Kidney tubule cell (primary cell): ENCODE measurements at regions not wholly inside any gene's neighbourhood (a gene's known extent, or its start where the extent isn't known, plus 50 kb on each side); places are given as distances from the start of the nearest gene placed in this dataset.

Experiments
- DNase-seq: peaks from one replicate; pipeline ENCODE4 v3.0.0-alpha.2; 2018; ENCODE audit warnings: low spot score

DNA sequence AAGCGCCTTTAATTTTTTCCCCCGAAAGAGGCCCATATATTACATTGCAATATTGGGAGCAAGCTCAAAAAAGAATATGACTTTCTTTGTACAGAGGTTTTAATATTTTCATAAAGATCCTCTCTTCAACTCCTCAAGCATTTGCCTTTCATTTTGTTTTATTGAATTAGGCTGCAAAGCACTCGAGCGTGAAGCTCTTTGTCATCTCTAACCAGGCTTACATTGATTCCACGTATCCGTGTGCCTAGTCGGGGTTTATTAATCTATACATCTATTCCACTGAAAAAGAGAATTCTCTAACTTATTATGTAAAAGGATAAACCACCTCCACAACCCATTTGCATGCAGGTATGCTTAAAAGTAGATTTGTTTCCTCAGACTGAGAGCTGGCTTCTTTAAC is 234.8 kb upstream of the TMPO start:
- DNase-seq: no peak

DNA sequence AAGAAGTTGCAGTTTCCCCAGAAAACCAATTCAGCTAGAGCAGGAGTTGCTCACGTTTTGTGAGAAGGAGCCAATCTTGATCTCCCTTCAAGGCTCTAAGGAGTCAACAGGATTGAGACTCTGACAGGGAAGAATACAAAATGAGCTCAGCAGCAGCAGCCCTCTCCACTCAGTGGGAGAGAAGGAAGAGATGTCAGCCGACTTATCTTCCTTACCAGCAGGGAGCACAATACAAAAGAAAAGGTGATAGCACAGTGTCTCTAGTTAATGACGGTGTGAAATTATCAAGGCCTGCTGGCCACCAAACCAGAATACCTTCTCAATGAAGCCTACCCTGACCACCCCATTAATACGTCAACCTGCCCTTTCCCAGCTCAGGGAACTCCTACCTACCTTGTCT is 223.6 kb upstream of the TMPO start:
- no peak for DNase-seq

DNA sequence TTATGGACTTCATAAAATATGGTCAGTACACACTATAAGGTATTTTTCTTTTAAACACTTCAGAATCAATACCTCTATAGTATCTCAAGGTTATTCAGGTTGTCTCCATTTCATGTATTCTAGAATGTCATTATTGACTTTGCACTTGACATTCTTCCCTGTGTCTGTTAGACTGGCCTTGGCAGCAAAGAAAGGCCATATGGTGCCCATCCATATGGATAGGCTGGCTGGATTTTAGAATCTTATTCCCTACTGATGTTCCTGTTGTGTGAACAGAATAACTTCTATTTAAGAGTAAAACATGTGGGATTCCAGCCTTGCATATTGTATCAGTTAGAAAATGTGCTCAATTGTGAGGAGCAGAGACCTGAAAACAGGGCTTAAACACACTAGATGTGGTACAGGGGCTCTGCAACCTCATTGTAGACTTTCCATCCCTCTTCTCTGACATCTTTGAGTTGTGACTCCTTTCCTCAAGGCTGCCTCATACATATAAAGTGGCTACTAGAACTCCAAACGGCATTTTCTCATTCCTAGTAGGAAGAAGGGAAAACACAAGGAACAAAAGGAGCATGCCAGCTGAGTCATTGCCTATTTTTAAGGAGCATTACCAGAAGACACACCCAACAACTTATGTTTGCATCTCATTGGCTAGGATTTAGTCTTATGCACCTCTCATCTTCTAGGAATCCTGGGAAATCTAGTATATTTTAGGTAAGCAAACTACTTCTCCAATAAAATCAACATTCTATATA is 221.2 kb upstream of the TMPO start:
- DNase-seq: no peak

DNA sequence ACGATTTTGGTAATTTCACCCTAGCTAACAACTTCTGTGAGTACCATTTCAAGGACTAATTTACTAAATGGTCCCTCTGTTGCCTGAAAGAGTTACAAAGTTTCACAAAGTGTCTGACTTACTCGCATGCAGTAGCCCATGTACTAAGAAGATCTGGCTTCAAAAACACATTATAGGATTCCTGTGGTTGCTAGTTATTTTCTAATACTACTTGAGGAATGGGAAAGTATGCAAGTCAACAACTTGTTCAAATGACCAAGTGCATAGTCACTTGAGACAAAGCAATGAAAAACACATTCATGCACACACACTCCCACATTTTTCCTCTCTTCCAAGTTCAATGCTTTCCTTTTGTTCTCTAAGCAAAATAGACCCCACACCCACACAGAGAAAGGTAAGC is 219.7 kb upstream of the TMPO start:
- DNase-seq: no peak

DNA sequence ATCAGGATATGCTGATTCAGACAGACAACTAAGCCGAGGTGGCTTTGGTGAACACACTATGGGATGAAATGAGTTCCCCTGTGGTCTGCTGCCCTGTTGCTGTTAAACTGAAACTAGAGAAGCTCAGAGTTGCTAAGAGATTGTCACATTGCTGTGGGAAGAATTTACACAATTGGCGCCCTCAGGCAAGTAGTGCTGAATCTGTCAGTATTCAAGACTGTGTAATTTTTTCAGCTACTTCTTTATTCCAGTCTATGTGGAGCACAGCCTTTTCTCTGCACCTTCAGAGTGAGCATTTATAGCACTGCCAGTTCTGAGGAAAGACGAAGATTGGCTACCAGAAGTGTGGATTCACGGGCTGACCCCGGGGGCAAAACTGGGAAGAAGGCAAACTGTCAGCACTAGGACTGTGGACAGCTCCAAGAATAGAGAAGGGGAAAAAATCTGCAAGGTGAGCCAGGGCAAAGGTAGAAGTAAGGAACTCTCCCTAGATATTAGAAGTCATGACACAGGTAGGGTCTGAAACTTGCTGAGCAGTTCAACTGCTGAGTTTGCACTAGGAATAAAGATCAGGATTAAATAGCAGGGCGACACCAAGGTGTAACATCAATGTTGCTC is 218.8 kb upstream of the TMPO start:
- DNase-seq: no peak

DNA sequence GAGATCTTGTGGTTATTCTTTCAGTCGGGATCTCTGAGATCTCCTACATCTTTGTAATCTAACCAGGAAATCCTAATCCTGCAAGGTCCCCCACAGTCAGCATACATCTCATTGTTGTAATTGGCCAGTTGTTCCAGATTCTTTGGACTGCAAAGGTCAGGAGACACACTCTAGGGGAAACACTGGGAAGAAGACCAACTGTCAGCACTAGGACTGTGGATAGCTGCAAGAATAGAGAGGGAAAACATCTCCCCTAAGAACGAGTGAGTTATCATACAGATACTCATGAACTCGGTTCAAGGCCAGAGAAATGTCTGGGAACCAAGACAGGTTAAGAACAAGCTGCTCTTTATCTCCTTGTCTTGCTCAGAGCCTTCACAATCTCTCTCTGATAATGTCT is 217.9 kb upstream of the TMPO start:
- DNase-seq: no peak

DNA sequence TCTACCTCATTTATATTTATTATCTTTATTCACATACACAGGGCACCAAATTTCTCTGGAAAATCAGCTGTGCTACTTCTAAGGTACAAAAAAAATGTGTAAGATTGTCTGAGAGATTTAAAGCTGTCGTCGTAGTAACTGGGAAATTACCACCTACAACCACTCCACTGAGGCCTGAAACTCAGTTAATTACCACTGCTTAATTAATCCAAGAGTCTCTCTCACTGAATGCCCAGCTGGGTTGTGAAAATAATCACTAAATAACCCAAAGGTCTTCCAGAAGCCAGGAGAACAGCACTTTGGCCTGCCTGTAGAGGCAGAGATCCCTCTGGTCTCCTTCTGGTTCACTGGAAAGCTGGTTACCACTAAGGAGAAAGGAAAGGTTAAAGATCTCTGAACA is 207.2 kb upstream of the TMPO start:
- no peak for DNase-seq

DNA sequence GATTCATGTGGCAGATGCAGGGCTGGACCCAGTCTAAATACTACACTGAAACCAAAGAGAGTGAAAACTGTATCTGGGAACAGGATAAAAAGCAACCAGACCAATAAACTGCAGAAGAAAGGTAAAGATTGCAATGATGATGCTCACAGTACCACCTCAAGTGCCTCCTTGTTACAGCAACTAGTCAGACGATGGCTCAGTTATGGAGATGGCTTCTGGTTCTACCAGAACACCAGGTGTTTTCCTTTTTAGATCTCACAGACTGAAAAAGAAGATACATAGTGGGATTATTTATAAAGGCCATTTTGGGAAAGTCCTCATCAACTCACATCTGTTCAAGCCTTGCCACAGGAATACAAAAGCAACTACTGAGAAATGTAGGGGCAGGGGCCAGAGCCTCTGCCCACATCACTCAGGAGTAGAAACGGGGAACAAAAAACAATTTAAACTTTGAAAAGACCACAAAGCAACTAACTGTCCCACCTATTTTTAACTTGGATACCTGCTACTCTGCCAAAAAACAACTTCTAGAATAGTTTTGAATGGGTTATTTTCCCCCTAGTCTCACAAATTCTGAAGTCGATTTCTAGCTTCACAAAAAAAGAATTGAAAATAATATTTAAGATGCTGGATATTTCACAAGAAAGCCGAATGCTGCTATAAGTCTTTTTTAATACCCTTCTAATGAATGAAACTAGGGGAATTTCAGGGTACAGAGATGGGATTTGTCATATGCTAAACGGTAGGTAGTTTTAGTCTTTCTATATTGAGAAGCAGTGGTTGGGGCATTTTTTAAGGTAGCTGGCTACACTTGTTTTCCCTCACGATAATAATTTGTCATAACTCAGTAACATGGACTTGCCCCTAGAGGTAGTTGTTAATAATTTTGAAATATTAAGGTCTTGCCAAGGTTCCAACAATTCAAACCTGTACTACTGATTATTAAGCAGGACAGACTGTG is 197.2 kb upstream of the TMPO start:
- DNase-seq: no peak

DNA sequence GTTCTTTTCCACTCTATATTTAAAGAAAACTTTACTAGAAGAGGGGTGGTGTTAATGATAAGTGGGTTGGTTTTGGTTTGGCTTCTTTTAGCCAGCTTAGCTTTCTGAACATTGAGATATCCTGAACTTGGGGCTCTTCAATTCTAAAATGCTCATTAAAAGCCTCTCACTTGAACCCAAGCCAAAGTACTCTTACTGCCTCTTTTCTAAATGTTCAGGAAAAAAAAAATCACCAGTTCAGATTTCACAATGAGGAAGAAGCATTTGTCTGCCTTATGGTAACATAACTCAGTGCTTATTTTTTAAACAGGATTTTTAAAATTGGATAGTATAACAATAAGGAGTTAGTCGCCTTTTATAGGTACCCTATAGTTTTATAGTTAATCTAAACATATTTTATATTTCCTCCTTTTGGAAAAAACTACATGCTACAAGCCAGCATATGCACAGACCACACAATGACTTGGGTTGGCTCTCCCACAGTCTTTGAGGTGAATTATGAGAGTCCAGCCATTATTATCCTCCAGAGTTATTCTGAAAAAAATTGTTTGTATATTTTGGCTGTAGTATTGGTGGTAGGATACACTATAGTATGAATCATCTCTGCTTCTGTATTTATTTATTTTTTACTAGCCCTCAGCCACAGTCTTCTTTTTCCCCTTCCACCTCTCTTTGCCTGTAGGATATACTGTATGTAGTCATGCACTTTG is 195.5 kb upstream of the TMPO start:
- no peak for DNase-seq

DNA sequence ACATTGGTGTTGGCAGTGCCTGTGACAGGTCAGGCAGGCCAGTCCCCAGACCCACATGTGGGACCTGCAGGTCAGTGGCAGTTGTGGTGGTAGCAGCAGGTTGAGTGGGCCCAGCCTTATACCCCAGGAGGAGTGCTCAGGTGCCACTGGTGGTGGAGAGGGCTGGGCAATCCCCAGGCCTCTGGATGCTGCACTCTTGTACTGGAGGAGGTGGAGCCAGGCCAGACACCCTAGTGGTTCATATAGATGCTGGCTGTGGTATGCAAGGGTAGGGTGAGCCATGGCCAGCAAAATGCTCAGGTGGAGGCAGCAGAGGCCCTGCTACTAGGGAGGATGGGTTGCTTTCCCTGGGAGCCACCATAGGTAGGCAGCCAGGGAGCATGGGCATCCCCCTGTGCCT is 190.4 kb upstream of the TMPO start:
- no peak for DNase-seq

DNA sequence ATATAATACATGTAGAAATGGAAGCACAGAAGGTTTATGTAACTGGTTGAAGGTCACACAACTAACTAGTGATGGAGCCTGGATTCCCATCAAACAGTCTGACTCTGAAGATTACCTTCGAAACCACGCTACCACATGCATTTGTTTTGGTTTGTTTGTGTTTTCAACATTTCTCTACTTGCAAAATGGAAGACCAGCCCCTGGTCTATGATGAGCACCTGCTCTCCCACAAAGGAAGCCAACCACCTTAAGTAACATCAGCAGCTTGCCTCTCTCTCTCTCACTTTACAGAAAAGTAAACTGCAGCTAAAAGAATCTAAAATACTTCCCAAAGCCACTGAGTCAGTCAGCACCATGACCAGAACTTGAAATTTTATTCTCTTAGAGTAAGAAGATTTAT is 186.9 kb upstream of the TMPO start:
- no peak for DNase-seq

DNA sequence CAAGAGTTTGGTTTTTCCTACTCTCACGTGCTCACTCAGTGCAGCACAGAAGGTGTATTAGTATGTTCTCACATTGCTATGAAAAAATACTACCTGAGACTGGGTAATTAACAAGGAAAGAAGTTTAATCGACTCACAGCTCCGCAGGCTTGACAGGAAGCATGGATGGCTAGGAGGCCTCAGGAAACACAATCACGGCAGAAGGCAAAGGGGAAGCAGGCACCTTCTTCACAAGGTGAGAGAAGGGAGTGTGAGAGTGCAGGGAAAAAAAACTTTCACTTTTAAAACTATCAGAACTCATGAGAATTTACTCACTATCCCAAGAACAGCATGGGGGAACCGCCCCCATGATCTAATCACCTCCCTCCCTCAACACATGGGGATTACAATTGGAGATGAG is 185.8 kb upstream of the TMPO start:
- no peak for DNase-seq

DNA sequence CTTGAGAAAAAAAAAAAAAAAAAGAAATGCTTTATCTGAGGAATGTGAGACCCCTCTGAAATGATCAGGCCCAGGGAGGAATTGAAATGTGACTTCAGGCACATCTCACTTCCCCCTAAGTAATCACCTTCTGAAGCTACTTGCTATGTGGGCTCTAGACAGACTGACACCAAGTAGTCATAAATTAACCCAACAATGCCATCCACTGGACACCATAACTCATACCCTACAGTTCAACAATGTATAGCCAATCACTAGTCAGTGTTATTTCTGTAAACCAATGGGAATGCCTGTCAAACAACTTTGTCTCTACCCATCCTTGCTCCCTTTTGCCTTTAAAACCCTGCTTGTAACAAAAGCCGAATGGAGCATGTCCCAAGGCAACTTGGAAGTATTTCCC is 182.7 kb upstream of the TMPO start:
- DNase-seq: peak; percentile 45

DNA sequence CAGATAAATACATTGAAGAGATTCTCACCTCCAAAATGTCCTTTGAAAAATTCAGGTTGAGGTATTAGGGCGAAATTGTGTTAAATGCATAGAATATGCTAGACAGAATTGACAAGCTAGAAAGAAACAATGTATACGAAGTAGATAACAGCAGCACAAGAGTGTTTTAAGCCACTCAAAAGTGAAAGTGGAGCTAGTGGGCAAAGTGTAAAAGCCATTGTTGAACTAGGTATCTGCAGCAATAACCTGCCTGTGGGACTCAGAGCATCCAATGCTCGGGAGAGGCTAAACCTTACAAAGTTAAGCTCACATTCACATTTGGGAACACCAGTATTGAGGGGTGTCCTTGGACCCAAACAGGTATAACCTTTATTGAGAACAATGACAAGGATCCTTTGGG is 180.6 kb upstream of the TMPO start:
- DNase-seq: no peak

DNA sequence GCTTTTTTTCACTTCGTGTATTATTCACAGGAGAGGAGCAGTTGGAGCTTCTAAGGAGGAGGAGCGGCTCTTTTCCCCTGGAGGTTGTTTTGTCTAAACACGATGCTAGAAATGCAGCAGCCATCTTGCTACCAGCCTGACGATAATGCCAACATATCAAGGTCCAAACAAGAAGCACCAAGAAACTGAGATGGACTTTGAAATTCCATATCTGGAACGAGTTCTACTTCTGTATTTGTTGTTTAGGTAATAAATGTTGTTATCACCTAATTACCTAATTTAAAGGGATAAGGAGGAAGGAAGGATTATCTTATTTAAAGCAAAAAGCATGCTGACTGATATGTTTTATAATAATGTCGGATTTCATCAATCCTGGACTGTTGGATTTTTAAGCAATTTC is 174.4 kb upstream of the TMPO start:
- no peak for DNase-seq

DNA sequence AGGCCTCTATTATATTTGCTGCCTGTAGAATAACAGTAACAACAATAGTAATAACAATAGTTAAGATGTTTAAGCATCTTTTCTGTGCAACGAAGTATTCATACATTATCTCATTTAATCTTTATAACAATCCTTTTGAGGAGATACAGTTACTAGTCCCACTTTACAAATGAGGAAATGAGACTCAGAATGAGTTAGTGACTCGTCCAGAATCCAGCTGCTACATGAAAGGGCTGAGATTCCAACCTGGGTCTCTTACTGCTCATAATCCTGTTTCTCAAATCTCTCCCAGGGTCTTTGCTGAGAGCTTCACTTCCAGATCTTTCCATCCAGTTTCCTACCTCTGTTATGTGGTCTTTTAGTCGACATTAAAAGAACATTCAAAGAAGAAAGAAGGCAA is 173.7 kb upstream of the TMPO start:
- DNase-seq: no peak

DNA sequence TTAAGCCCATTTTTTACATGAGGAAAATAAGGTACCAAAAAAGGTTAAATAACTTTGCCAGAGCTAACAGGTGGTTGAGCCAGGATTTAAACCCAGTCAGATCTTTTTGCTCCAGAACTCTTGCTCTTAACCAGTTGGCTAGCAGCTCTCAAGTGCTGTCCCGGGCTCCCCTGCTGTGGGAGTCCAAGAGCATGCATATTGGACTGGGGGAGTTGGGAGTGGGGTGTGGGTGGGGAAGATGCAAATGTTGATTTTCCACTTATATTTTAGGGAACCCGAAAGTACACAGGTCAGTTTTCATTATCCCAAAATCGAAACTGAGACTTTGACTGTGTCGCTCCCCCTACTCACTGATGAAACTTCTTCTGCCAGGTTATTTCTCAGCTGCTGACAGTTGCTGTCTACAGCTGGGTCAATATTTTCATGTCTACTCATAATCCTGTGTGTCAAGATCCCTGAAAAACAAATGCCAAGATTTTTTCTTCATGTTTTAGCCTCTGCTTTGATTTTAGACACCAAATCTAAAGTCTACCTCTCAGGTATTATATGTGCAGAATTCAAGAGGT is 172.3 kb upstream of the TMPO start:
- DNase-seq: no peak

DNA sequence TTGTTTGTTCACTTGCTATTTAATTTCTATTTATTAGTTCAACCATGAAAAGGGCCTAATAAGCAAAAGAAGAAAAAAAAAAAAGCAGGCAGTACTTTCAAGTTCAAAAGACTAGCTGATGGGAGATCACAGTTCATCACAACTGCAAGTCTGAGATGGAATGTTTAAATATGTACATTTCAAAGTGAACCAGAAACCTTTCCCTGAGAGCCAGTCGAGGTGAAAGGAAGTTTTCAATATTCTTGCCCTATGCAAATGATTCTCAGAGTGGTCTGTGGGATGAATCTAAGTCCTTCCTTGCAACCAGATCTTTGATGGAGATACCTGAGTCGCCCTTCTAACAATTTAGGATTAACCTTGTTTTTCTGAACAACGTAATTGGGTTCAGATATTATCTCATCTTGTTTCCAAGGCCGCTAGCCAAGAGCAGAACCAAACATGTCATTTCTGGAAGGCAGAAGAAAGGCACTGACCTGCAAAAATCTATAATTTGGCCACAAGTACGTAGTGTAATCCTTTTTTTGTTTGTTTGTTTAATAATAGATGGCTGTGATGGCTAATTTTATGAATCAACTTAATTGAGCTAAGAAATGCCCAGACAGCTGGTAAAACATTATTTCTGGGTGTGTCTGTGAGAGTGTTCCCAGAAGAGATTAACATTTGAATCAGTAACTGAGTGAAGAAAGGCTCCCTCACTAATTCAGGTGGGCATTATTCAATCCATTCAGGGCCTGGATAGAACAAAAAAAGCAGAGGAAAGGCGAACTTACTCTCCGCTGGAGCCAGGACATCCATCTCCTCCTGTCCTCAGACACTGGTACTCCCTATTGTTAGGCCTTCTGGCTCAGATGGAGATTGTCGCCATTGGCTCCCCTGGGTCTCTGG is 171.1 kb upstream of the TMPO start:
- no peak for DNase-seq

DNA sequence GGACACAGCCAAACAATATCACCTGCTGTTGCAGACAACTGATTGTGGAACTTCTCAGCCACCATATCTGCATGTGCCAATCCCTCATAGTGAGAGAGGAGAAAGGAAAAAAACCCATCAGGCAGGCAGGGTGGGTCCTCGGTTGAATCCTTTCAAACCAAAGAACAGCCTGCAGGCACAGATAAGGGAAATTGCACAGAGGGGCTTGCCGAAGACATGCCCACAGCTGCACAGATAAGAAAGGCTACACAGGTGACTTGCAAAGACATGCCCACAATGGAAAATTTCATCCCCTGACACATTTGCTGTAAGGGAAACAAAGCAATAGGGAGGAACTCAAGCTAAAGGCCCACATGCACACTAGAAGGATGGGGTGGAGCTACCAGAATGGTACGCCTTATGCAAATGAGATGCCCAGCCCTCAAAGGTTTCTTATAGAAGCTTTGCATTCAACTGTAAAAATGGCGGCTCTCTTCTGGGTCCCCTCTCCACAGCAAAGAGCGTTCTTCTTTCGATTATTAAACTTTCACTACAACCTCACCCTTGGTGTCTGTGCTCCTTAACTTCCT is 170.0 kb upstream of the TMPO start:
- no peak for DNase-seq

DNA sequence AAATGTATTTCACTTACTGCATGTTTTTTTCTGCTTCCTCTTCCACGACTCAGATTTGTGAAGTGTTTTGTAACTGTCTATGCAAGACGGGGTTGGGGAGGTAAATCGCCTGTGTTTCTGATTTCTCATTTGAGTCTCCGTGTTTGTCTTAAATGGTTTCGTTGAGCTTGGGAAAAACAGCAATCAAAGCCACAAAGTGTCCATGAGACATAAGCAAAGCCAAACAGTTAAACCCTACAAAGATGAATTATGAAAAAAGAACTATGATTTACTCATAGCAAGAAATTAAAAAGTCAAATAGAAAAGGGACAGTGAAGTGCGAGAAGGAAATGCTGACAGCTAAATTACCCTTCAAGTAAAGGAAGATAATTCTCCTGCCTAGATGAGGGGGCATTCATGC is 164.3 kb upstream of the TMPO start:
- no peak for DNase-seq

DNA sequence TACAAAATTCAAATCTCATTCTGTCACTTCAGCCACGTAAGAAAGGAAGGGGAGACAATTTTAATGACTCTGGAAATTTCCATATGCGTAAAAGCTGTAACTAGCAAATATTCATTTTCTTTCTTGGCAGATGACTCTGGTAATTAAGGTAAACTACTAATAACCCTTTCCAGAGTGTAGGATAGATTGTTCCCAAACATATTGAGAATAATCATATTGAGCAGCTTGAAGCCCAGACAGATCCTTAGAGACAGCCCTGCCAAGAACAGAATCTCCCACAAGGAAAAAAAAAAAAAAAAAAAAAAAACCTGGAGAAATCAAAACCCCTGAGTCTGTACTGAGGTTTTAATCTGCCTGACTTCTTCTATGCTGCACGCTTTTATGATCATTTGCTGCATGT is 163.6 kb upstream of the TMPO start:
- DNase-seq: no peak
